ENCODE measurements at regions not wholly inside any gene's neighbourhood (a gene's known extent, or its start where the extent isn't known, plus 50 kb on each side); places are given as distances from the start of the nearest gene placed in this dataset.

GRCh38 chr2:122156176-122156890 lies 400.9 kb downstream of the TSN start:
- no peaks in the 10 kb centered on the region for H3K4me1 Mint-ChIP-seq (ENCODE audit: low read depth)
- no peak for DNase-seq
- no peak for ATAC-seq
- no peaks in the 10 kb centered on the region for H3K27me3 Mint-ChIP-seq (ENCODE audit: low read depth)
- CTCF ChIA-PET = no interaction called here
- no peak overlapping the region for H3K27ac Mint-ChIP-seq
- H3K4me3 Mint-ChIP-seq = no peak overlapping the region
- no peaks in the 10 kb centered on the region for H3K9me3 Mint-ChIP-seq (ENCODE audit: insufficient read depth)
- H3K36me3 Mint-ChIP-seq (ENCODE audit: low read depth) = no peaks in the 10 kb centered on the region
- POLR2A ChIA-PET = no interaction called here

GRCh38 chr2:122157158-122157557 lies 401.7 kb downstream of the TSN start:
- CTCF ChIA-PET = no interaction called here
- Mint-ChIP-seq H3K27me3 (ENCODE audit: low read depth) (no peaks in the 10 kb centered on the region), H3K4me1 (ENCODE audit: low read depth) (no peaks in the 10 kb centered on the region), H3K36me3 (ENCODE audit: low read depth) (no peaks in the 10 kb centered on the region), H3K9me3 (ENCODE audit: insufficient read depth) (no peaks in the 10 kb centered on the region), H3K4me3 (no peak overlapping the region), H3K27ac (no peak overlapping the region)
- DNase-seq (no peak), ATAC-seq (no peak)
- POLR2A ChIA-PET = no interaction called here

- ChIA-PET POLR2A (no interaction called here), CTCF (no interaction called here)
- no peak for DNase-seq
- no peaks in the 10 kb centered on the region for H3K4me1 Mint-ChIP-seq (ENCODE audit: low read depth)
- H3K36me3 Mint-ChIP-seq (ENCODE audit: low read depth) = no peaks in the 10 kb centered on the region
- H3K27me3 Mint-ChIP-seq (ENCODE audit: low read depth) = no peaks in the 10 kb centered on the region
- no peak overlapping the region for H3K27ac Mint-ChIP-seq
- H3K9me3 Mint-ChIP-seq (ENCODE audit: insufficient read depth) = no peaks in the 10 kb centered on the region
- ATAC-seq = no peak
- H3K4me3 Mint-ChIP-seq = no peak overlapping the region
Measured at GRCh38 chr2:122163617-122164016, 408.2 kb downstream of the TSN start.

- Mint-ChIP-seq H3K4me1 (ENCODE audit: low read depth) (no peaks in the 10 kb centered on the region), H3K9me3 (ENCODE audit: insufficient read depth) (no peaks in the 10 kb centered on the region), H3K27me3 (ENCODE audit: low read depth) (no peaks in the 10 kb centered on the region), H3K27ac (no peak overlapping the region), H3K36me3 (ENCODE audit: low read depth) (no peaks in the 10 kb centered on the region), H3K4me3 (no peak overlapping the region)
- POLR2A ChIA-PET = no interaction called here
- DNase-seq (no peak), ATAC-seq (no peak)
- CTCF ChIA-PET = no interaction called here
Measured at GRCh38 chr2:122164964-122165363, 409.5 kb downstream of the TSN start.

GRCh38 chr2:122166820-122167219 lies 411.4 kb downstream of the TSN start:
- Mint-ChIP-seq H3K27ac (no peak overlapping the region), H3K9me3 (ENCODE audit: insufficient read depth) (no peaks in the 10 kb centered on the region), H3K4me1 (ENCODE audit: low read depth) (no peaks in the 10 kb centered on the region), H3K27me3 (ENCODE audit: low read depth) (no peaks in the 10 kb centered on the region), H3K36me3 (ENCODE audit: low read depth) (no peaks in the 10 kb centered on the region), H3K4me3 (no peak overlapping the region)
- ChIA-PET CTCF (interaction anchor here (1.2 kb wide), 1 partner anchor 27 kb away, joined by 3 read pairs; no protein-coding TSS in a partner anchor), POLR2A (no interaction called here)
- no peak for ATAC-seq
- DNase-seq = no peak

GRCh38 chr2:122167515-122167914 lies 412.1 kb downstream of the TSN start:
- no peaks in the 10 kb centered on the region for H3K9me3 Mint-ChIP-seq (ENCODE audit: insufficient read depth)
- H3K27ac Mint-ChIP-seq = no peak overlapping the region
- no peak for DNase-seq
- no peaks in the 10 kb centered on the region for H3K4me1 Mint-ChIP-seq (ENCODE audit: low read depth)
- no peaks in the 10 kb centered on the region for H3K27me3 Mint-ChIP-seq (ENCODE audit: low read depth)
- CTCF ChIA-PET = interaction anchor here (1.2 kb wide), 1 partner anchor 27 kb away, joined by 3 read pairs; no protein-coding TSS in a partner anchor
- POLR2A ChIA-PET = no interaction called here
- no peak for ATAC-seq
- no peaks in the 10 kb centered on the region for H3K36me3 Mint-ChIP-seq (ENCODE audit: low read depth)
- H3K4me3 Mint-ChIP-seq = no peak overlapping the region

GRCh38 chr2:122168799-122169198 lies 413.3 kb downstream of the TSN start:
- ATAC-seq = no peak
- ChIA-PET POLR2A (no interaction called here), CTCF (no interaction called here)
- H3K27me3 Mint-ChIP-seq (ENCODE audit: low read depth) = no peaks in the 10 kb centered on the region
- H3K27ac Mint-ChIP-seq = no peak overlapping the region
- H3K4me3 Mint-ChIP-seq = no peak overlapping the region
- no peaks in the 10 kb centered on the region for H3K36me3 Mint-ChIP-seq (ENCODE audit: low read depth)
- no peaks in the 10 kb centered on the region for H3K9me3 Mint-ChIP-seq (ENCODE audit: insufficient read depth)
- DNase-seq = no peak
- H3K4me1 Mint-ChIP-seq (ENCODE audit: low read depth) = no peaks in the 10 kb centered on the region

GRCh38 chr2:122172812-122173211 lies 417.4 kb downstream of the TSN start:
- Mint-ChIP-seq H3K27me3 (ENCODE audit: low read depth) (no peaks in the 10 kb centered on the region), H3K4me3 (no peak overlapping the region), H3K36me3 (ENCODE audit: low read depth) (no peaks in the 10 kb centered on the region), H3K9me3 (ENCODE audit: insufficient read depth) (no peaks in the 10 kb centered on the region), H3K4me1 (ENCODE audit: low read depth) (no peaks in the 10 kb centered on the region), H3K27ac (no peak overlapping the region)
- ATAC-seq (no peak), DNase-seq (no peak)
- POLR2A ChIA-PET = no interaction called here
- CTCF ChIA-PET = no interaction called here

- CTCF ChIA-PET = no interaction called here
- H3K27ac Mint-ChIP-seq = no peak overlapping the region
- DNase-seq (no peak), ATAC-seq (no peak)
- POLR2A ChIA-PET = no interaction called here
- H3K4me1 Mint-ChIP-seq (ENCODE audit: low read depth) = no peaks in the 10 kb centered on the region
- no peaks in the 10 kb centered on the region for H3K27me3 Mint-ChIP-seq (ENCODE audit: low read depth)
- no peaks in the 10 kb centered on the region for H3K9me3 Mint-ChIP-seq (ENCODE audit: insufficient read depth)
- no peaks in the 10 kb centered on the region for H3K36me3 Mint-ChIP-seq (ENCODE audit: low read depth)
- no peak overlapping the region for H3K4me3 Mint-ChIP-seq
Measured at GRCh38 chr2:122174061-122174460, 418.6 kb downstream of the TSN start.

- Mint-ChIP-seq H3K4me1 (ENCODE audit: low read depth) (no peaks in the 10 kb centered on the region), H3K36me3 (ENCODE audit: low read depth) (no peaks in the 10 kb centered on the region), H3K4me3 (no peak overlapping the region), H3K9me3 (ENCODE audit: insufficient read depth) (no peaks in the 10 kb centered on the region), H3K27me3 (ENCODE audit: low read depth) (no peaks in the 10 kb centered on the region), H3K27ac (no peak overlapping the region)
- POLR2A ChIA-PET = no interaction called here
- ATAC-seq (no peak), DNase-seq (no peak)
- CTCF ChIA-PET = no interaction called here
Measured at GRCh38 chr2:122179492-122180165, 424.2 kb downstream of the TSN start.

- Mint-ChIP-seq H3K27ac (no peak overlapping the region), H3K27me3 (ENCODE audit: low read depth) (no peaks in the 10 kb centered on the region), H3K9me3 (ENCODE audit: insufficient read depth) (no peaks in the 10 kb centered on the region), H3K4me1 (ENCODE audit: low read depth) (no peaks in the 10 kb centered on the region), H3K36me3 (ENCODE audit: low read depth) (no peaks in the 10 kb centered on the region), H3K4me3 (no peak overlapping the region)
- ATAC-seq (no peak), DNase-seq (no peak)
- CTCF ChIA-PET = no interaction called here
- POLR2A ChIA-PET = no interaction called here
Measured at GRCh38 chr2:122180972-122181371, 425.5 kb downstream of the TSN start.

GRCh38 chr2:122182616-122183355 lies 427.3 kb downstream of the TSN start:
- CTCF ChIA-PET = no interaction called here
- no peak for DNase-seq
- Mint-ChIP-seq H3K4me1 (ENCODE audit: low read depth) (no peaks in the 10 kb centered on the region), H3K9me3 (ENCODE audit: insufficient read depth) (no peaks in the 10 kb centered on the region), H3K27ac (no peak overlapping the region), H3K4me3 (no peak overlapping the region), H3K27me3 (ENCODE audit: low read depth) (no peaks in the 10 kb centered on the region), H3K36me3 (ENCODE audit: low read depth) (no peaks in the 10 kb centered on the region)
- ATAC-seq = no peak
- POLR2A ChIA-PET = no interaction called here

Measured in activated CD8-positive, alpha-beta T cell treated with anti-CD3 and anti-CD28 coated beads, Interleukin-2, amount 10 ng/mL, durations not matched to agents 7 days and 5 days (primary cell).